C4-2B (cell line): ENCODE measurements at regions not wholly inside any gene's neighbourhood (a gene's known extent, or its start where the extent isn't known, plus 50 kb on each side); places are given as distances from the start of the nearest gene placed in this dataset.

Experiments
- ZFX ChIP-seq: fragments of 450-650 bp; IDR thresholded peaks from 2 replicates; pipeline ENCODE4 v1.6.1; 2017
- TF ChIP-seq, protein P1 (sequence below): fragments of 450-650 bp; conservative IDR thresholded peaks from 2 replicates; pipeline ENCODE4 v1.5.1; 2017; ENCODE audit warnings: mild to moderate bottlenecking

GRCh38 chr5:96533371-96533770, 100.3 kb upstream of the PCSK1 start:
- TF ChIP-seq, protein P1, sequence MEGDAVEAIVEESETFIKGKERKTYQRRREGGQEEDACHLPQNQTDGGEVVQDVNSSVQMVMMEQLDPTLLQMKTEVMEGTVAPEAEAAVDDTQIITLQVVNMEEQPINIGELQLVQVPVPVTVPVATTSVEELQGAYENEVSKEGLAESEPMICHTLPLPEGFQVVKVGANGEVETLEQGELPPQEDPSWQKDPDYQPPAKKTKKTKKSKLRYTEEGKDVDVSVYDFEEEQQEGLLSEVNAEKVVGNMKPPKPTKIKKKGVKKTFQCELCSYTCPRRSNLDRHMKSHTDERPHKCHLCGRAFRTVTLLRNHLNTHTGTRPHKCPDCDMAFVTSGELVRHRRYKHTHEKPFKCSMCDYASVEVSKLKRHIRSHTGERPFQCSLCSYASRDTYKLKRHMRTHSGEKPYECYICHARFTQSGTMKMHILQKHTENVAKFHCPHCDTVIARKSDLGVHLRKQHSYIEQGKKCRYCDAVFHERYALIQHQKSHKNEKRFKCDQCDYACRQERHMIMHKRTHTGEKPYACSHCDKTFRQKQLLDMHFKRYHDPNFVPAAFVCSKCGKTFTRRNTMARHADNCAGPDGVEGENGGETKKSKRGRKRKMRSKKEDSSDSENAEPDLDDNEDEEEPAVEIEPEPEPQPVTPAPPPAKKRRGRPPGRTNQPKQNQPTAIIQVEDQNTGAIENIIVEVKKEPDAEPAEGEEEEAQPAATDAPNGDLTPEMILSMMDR = no peak
- no peak for TF ChIP-seq ZFX
